GM10248 (cell line): ENCODE measurements at regions not wholly inside any gene's neighbourhood (a gene's known extent, or its start where the extent isn't known, plus 50 kb on each side); places are given as distances from the start of the nearest gene placed in this dataset.
"Not testable (repeated sequence)": the region's sequence is repeated elsewhere in the genome, so short reads cannot be mapped to it uniquely, and the experiment has no call there.

Experiments used
- CTCF ChIA-PET: fragments of 300-600 bp; sonication (Branson Sonifier 250); formaldehyde crosslinking; extraction: SDS; loops from one replicate; lab custom pipeline; 2021; ENCODE audit warnings: antibody characterized with exemption; lab: Yijun Ruan, JAX
- POLR2A ChIA-PET: fragments of 350-650 bp; sonication (Branson Sonifier 250); formaldehyde crosslinking; extraction: SDS; loops from one replicate; lab custom pipeline; 2020; ENCODE audit warnings: antibody characterized with exemption; lab: Yijun Ruan, JAX
- DNase-seq: peaks from one replicate; pipeline ENCODE4 v3.0.0; 2012; ENCODE audit errors: extremely low spot score
- CTCF ChIP-seq: IDR thresholded peaks from 2 replicates; pipeline ENCODE4 v1.5.1; 2012; ENCODE audit warnings: mild to moderate bottlenecking, low read depth; ENCODE audit errors: extremely low read depth, missing control alignments, control extremely low read depth

- ChIA-PET CTCF (no interaction called here), POLR2A (no interaction called here)
- DNase-seq: no peak
- no peak for TF ChIP-seq CTCF
Observed at GRCh38 chr4:138865765-138866164, 149.8 kb upstream of the NOCT start.

- TF ChIP-seq CTCF: no peak
- DNase-seq: no peak
- CTCF ChIA-PET: no interaction called here
- POLR2A ChIA-PET: no interaction called here
Observed at GRCh38 chr4:138864961-138865720, 150.4 kb upstream of the NOCT start.

- ChIA-PET POLR2A (no interaction called here), CTCF (interaction anchor here (4.3 kb wide), 1 partner anchor 8 kb away, joined by 25 read pairs; no protein-coding TSS in a partner anchor)
- no peak for TF ChIP-seq CTCF
- DNase-seq: no peak
Observed at GRCh38 chr4:138863160-138863559, 152.4 kb upstream of the NOCT start.

GRCh38 chr4:138861135-138861534 is 154.4 kb upstream of the NOCT start:
- CTCF ChIA-PET: interaction anchor here (4.3 kb wide), 1 partner anchor 10 kb away, joined by 25 read pairs; no protein-coding TSS in a partner anchor

GRCh38 chr4:138860357-138860756 is 155.2 kb upstream of the NOCT start:
- POLR2A ChIA-PET, DNase-seq: not testable (repeated sequence)
- CTCF ChIA-PET: interaction anchor here (4.3 kb wide), 1 partner anchor 11 kb away, joined by 25 read pairs; no protein-coding TSS in a partner anchor

More at GRCh38 chr4:138861135-138861534, 154.4 kb upstream of the NOCT start:
- TF ChIP-seq CTCF: no peak
- POLR2A ChIA-PET: no interaction called here
- no peak for DNase-seq

- POLR2A ChIA-PET: no interaction called here
- no peak for DNase-seq
- CTCF ChIA-PET: interaction anchor here (4.3 kb wide), 1 partner anchor 12 kb away, joined by 25 read pairs; no protein-coding TSS in a partner anchor
- TF ChIP-seq CTCF: no peak
Observed at GRCh38 chr4:138859254-138859653, 156.3 kb upstream of the NOCT start.

- no peak for DNase-seq
- CTCF ChIA-PET: no interaction called here
- no peak for TF ChIP-seq CTCF
- POLR2A ChIA-PET: no interaction called here
Observed at GRCh38 chr4:138858419-138858818, 157.2 kb upstream of the NOCT start.
